ENCODE measurements at regions not wholly inside any gene's neighbourhood (a gene's known extent, or its start where the extent isn't known, plus 50 kb on each side); places are given as distances from the start of the nearest gene placed in this dataset.
A peak's percentile ranks its signal among the peaks of the same experiment; 100 is the strongest.
"Not testable (repeated sequence)": the region's sequence is repeated elsewhere in the genome, so short reads cannot be mapped to it uniquely, and the experiment has no call there.

DNA sequence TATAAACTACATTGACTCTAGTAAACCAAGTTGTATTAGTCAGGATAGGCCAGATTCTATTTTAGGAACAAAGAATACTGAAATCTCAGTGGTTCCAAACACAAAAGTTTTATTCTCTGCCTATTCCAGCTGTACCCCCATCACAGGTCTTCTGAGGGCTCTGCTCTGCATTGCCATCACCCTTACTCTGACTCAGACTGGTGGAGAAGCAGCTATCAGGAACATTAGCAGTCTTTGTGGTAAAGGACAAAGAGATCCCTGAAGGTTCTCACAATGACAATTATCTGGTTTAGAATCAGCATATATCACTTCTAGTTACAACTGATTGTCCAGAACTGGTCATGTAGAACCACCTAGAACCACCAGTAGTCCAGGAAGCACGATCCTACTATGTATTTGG lies 251.1 kb downstream of the GLUD2 start:
- DNase-seq (ENCODE audit: low spot score): no peak

DNA sequence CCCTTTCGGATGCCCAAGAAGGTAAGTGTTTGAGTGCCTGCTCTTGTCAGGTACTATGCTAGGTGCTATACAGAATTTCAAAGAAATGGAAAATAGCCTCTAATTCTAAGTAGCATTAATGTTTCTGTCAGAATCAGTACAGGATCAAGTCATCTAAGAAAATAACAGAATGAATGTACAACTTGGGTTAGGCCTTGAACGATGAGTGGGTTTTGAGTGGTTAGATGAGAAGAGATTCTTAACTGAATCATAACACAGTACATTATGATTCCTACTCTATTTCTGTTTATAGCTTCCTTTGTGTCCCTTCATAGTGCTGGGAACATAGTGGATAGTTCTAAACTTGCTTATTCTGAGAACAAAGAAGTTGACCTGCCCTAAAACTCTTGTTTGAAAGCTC lies 253.9 kb downstream of the GLUD2 start:
- DNase-seq (ENCODE audit: low spot score): no peak

DNA sequence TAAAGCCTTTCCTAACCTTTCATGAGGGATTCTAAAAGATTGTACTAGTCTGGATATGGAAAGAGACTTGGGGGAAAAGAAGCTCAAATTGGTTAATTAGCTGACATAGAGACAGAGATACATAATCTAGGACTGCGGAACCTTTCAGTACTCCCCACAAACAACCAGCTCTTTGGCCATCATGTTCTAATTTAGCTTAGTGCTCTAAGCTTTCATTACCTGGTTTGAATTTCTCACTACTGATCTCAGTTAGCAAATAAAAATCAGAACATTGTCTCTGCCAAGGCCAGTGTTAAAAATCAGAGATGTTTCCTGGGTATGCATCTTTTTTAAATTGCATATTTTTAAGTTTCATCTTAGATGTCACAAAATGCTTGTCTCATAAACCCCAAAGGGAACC lies 254.4 kb downstream of the GLUD2 start:
- DNase-seq (ENCODE audit: low spot score): no peak

DNA sequence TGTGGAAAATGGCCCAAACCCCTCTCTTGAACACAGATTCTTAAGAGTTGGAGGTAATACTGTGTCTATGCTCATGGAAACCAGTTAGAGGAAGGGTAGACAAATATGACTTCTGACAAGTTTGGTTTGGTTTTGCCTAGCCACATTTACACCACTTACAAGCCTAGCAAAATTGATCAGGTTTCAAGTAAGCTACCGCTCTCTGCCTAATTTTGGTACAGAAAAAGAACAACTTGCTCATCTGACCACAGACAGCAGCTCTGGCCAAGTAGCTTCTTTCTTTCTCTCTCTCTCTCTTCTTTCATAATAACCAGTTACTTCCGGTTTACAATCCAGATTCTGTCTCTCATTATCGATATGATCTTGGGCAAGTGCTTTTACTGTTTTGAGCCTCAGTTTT lies 260.0 kb downstream of the GLUD2 start:
- no peak for DNase-seq (ENCODE audit: low spot score)

DNA sequence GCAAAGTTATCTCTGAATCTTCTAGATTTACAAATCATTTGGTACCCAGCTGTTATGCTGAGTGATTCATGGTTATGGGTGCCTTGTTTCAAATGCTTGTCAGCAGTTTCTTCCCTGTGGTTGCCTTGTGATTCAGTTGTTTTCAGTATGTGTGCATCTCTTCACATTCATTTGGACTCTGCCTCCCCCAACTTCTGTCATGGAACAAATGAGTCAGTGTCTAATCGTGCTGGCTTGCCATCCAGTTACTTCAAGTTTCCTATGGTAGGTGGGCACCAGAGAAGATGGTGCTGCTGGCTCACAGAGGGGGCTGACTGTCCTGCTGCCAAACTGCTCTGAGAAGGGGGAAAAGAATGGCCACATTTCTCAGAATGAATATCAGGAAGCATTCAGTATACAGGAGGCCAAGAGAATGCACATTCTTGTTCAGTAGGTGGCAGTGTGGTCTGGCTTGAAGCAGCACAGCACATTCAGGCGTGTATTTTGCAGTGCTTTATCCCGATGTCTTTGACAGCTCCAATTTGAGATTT lies 260.9 kb downstream of the GLUD2 start:
- peak; percentile 5 for DNase-seq (ENCODE audit: low spot score)

DNA sequence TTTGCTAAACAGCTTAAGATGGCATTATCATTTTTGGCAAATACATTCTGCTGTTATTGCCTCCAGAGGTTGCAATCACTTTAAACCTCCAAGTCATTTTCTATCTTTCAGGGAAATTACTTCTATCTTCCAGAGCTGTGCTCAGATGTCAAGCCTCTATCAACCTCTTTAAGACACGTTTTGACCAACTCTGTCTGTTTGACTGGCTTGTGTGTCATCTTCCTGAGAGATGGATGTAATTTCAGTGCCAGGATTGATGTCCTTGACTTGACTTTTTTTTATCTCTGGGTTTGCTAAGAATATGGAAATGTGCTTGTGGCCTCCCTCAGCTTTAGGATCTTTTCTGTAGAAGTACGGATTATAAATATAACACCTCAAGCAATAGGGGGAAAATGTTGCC lies 263.4 kb downstream of the GLUD2 start:
- DNase-seq (ENCODE audit: low spot score): no peak

DNA sequence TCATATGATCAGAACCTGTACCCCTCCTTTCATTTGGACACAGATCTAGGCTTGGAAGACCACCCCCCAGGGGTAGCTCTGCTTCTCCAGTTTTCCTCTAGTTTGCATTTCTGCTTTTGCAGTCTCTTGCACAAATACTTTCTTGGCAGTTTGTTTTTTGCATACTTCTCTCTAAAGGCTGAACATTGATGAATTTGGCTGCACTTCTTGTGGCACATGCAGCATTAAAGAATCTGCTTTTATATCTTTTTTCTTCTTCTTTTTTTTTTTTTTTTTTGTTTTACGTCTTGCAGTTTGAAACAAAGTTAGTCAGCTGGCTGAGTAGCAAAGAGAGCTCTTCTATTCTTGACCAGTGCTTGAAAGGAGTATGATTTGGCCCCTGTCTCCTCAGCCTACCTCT lies 273.0 kb downstream of the GLUD2 start:
- no peak for DNase-seq (ENCODE audit: low spot score)

DNA sequence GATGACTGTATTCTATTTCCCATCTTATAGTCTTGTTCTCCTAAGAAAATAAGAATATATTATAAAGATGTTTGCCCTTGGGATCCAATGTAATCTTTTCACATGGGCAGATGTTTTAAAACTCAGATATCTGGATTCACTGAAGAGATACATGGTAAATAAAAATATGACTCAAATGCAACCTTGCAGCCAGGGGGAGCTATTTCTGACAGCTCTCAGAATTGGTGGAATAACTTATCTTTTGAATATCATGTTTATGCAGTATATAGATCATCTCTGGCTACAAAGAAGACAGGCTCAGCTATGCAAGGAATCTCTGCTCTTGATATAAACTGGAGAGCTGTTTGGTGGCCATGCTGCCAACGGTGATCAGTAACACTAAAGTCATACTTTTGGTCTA lies 274.7 kb downstream of the GLUD2 start:
- no peak for DNase-seq (ENCODE audit: low spot score)

DNA sequence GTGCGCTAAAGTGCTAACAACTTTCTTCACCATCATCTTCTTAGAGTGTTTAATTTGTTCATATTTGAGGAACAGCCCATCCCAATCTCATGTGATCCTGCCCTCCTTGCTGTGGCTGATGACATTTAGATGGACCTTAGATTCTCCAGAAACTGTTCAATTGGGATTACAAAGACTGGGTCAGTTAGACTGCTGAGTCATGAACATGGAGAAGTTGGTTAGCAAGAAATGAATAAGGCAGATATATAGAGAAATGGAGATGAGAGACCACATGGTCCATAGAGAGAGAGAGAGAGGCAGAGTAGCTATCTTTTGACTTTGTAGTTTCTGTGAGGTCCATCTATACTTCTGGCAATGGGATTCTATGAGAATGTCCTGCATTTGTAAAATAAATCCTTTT lies 275.9 kb downstream of the GLUD2 start:
- DNase-seq (ENCODE audit: low spot score): no peak

DNA sequence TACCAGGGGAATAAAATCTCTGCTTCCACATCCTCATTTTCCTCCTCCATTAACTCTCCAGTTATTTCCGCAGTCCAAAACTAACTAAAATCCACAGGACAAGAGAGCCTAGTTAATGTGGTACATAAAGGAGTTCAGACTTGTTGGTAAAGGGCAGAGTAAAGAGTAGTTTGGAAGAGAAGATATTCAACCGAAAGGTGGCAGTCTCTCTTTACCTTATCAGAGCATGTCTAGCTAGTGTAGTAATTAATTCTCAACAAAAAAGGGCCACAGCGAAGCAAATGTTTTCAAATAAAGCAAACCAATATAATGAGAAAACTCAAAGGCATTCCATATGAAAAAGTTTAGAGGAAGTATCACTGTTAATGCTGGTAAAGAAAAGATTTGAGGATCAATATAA lies 286.5 kb downstream of the GLUD2 start:
- no peak for DNase-seq (ENCODE audit: low spot score)

DNA sequence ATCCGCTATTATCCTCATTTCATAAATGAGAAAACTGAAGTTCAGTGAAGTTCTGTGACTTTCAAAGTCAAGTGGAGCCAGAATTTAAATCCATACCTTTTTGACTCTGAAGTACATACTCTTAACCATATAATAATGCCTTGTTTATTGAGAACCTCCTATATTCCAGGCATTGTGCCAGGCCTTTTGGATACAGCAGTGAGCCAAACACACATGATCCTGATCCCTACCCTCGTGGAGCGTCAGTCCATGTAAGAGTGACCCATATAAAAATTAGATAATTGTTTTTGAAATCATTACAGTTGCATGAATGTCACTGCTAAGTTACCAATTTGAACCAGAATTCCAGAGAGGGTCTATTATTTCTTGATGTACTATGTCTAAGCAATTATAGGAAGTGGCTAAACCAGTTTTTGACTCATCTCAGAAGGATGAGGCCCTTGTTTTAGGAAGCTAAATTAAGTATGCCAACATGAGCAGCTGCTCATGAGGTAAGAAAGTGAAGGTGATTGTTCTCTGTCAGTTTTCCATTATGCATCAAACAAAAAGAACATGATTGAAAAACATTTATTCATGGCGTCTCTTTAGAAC lies 289.5 kb downstream of the GLUD2 start:
- no peak for DNase-seq (ENCODE audit: low spot score)

DNA sequence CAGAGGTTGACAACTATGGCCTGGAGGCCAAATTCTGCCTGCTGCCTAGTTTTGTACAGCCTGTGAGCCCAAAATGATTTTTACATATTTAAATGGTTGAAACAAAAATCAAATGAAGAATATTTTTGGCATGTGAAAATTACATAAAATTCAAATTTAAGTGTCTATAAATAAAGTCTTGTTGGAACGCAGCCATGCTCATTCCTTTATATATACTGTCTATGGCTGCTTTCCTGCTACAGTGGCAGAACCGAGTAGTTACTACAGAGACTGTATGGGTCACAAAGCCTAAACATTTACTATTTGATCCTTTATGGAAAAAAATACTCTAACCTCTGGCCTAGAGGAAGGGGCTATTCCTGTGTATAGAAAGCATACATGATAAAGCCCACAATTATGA lies 290.4 kb downstream of the GLUD2 start:
- DNase-seq (ENCODE audit: low spot score): no peak

DNA sequence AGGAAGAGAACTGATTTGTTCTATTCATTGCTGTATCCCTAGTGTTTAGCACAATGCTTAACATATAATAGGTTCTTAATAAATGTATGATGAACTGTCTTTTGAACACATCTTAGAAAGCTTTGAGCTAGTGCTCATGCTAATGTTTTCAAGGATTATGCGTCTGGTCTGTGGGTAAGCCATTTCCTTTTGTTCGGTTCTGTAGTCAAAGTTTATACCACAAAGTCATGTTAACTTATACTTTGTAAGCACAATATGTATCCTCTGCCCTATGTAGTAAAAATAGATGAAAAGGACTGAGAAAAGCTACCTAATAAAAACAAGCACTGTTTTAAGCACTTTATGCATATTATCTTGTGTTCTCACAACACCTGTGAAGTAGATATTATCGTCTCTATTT lies 301.9 kb downstream of the GLUD2 start:
- DNase-seq (ENCODE audit: low spot score): no peak

DNA sequence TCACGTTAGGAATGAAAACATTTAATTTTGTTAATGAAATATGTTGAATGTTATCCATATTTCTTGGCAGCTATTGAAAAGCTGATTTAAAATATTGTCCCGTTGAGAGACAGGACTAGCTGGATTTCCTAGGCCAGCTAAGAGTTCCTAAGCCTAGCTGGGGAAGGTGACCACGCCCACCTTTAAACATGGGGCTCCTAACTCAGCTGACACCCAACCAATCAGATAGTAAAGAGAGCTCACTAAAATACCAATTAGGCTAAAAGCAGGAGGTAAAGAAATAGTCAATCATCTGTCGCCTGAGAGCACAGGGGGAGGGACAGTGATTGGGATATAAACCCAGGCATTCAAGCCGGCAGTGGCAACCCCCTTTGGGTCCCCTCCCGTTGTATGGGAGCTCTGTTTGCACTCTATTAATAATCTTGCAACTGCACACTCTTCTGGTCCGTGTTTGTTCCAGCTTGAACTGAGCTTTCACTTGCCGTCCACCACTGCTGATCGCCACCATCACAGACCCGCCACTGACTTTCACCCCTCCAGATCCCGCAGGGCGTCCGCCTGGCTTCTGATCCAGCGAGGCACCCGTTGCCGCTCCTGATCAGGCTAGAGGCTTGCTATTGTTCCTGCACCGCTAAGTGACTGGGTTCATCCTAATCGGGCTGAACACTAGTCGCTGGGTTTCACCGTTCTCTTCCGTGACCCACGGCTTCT lies 308.9 kb downstream of the GLUD2 start:
- DNase-seq (ENCODE audit: low spot score): no peak

DNA sequence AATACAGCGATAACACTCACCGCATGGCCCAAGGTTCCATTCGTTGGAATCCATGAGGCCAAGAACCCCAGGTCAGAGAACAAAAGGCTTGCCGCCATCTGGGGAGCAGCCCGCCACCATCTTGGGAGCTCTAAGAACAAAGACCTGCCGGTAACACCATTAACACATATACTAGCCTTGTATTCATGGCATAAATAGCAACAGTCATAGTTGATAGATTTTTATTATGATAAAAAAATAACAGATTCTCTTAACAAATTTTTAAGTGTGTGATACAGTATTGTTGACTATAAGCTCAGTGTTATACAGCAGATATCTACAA lies 309.4 kb downstream of the GLUD2 start:
- DNase-seq (ENCODE audit: low spot score): no peak

DNA sequence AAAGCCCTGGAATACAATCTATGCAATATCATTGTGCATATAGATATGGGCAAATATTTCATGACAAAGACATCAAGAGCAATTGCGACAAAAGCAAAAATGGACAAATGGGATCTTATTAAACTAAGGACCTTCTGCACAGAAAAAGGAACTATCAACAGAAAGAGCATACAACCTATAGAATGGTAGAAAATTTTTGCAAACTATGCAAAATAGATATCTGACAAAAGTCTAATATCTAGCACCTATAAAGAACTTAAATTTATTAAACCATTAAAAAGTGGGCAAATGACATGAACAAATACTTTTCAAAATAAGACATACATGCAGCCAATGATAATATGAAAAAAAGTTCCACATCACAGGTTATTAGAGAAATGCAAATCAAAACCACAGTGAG lies 312.9 kb downstream of the GLUD2 start:
- DNase-seq (ENCODE audit: low spot score): no peak

DNA sequence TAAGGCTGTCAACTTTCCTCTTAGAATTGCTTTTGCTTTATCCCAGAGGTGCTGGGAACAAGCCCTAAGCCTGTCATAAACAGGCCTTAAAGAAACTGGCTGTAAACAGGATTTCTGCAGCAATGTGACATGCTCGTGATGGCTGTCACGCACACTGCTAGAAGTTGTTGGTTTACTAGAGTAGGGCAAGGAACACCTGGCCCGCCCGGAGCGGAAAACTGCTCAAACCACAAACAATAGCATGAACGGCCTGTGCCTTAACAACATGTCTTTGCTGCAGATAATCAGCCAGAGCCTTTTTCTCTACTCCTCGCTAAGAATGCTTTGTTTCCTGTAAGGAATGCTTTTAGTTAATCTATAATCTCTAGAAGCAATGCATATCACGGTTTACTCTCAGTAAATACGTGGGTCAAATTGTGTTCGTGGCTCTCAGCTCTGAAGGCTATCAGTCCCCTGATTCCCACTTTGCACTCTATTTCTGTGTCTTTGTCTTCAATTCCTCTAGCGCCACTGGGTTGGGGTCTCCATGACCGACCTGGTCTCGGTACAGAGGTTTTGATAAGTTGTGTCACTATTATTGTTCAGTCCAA lies 318.3 kb downstream of the GLUD2 start:
- no peak for DNase-seq (ENCODE audit: low spot score)

DNA sequence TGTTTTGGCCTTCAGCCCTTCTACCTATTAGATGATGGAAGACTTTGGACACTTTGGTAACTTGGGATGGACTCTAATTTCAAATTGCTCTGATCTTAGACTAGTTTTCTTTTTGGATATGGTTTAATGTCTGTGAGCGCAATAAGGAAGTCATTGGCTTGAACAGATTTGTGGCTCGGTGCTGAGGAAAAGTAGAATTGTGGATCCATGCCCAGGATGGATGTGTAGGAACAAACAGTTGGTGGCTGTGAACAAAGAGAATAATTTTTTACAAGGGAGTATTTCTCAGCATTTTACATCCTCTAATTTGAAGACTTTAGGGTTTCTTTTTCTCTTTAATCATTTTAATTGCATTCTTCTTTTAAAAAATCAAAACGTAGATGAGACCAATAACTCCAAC lies 327.1 kb downstream of the GLUD2 start:
- no peak for DNase-seq (ENCODE audit: low spot score)

DNA sequence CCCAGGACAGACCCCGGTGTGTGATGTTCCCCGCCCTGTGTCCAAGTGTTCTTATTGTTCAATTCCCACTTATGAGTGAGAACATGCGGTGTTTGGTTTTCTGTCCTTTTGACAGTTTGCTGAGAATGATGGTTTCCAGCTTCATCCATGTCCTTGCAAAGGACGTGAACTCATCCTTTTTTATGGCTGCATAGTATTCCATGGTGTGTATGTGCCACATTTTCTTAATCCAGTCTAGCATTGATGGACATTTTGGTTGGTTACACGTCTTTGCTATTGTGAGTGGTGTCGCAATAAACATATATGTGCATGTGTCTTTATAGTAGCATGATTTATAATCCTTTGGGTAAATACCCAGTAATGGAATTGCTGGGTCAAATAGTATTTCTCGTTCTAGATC lies 334.5 kb downstream of the GLUD2 start:
- DNase-seq (ENCODE audit: low spot score): not testable (repeated sequence)

DNA sequence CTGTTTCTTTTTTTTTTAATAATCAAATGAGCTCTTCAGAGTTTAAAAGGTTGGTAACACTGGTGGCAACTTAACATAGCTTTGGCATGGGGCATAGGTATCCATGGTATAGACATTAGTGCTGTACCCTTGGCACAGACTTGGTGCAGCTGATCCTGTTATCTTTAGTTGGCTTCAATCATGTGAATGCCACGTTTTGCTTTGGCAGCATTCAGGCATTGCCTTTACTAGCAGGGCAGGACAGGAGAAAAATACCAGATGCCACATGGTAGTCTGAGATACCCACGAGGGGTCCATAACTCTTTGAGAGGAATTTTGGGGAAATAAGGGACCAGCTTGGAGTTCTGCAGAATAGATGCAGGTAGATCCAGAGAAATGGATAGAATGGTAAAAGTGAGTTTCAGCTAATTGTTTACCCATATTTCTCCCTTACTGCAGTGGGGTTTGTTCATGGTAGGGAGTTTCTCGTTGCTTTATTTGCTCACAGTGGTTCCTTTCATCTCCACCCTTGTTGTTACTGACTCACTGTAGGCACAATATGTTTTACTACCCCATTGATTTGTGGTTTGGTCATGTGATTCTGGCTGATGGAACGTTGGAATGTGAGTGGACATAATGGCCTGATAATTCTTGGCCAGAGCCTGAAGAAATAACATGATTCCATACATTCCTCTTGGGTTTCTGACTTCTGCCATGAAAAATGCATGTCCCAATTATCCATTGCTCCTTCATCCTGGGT lies 342.7 kb downstream of the GLUD2 start:
- no peak for DNase-seq (ENCODE audit: low spot score)

DNA sequence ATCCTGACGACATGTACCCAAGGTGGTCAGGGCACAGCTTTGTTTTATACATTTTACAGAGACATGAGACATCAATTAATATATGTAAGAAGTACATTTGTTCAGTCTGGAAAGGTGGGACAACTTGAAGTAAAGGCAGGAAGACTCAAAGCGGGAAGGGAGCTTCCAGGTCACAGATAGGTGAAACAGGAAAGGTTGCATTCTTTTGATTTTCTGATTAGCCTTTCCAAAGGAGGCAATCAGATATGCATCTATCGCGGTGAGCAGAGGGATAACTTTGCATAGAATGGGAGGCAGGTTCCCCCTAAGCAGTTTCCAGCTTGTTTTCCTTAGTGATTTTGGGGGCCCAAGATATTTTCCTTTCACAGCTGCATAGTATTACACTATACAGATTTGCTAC lies 358.4 kb downstream of the GLUD2 start:
- no peak for DNase-seq (ENCODE audit: low spot score)

DNA sequence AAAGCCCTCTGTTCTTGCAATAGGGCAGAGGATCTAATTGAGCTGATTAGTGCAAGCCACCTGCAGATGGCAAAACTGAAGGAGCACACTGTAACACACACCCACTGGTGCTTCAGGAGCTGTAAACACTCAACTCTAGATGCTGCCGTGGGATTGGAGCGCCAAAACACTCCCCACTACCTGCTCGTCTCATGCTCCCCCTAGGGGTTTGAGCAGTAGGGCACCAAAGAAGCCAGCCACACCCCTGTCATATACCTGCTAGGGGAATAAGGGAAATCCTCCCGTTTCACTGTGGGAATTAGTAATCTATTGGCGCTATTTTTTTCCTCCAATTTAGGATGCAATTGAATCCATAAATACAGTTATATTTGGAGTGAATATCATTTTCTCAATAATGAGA lies 360.2 kb downstream of the GLUD2 start:
- DNase-seq (ENCODE audit: low spot score): no peak

DNA sequence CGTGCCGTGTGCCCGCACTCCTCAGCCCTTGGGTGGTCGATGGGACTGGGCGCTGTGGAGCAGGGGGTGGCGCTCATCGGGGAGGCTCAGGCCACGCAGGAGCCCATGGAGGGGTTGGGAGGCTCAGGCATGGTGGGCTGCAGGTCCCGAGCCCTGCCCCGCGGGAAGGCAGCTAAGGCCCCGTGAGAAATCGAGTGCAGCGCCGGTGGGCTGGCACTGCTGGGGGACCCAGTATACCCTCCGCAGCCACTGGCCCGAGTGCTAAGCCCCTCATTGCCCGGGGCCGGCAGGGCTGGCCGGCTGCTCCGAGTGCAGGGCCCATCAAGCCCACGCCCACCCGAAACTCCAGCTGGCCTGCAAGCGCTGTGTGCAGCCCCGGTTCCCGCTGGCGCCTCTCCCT lies 384.1 kb downstream of the GLUD2 start:
- not testable (repeated sequence) for DNase-seq (ENCODE audit: low spot score)
